Right atrium auricular region (tissue), 2 donors: ENCODE measurements at regions not wholly inside any gene's neighbourhood (a gene's known extent, or its start where the extent isn't known, plus 50 kb on each side); places are given as distances from the start of the nearest gene placed in this dataset.

Experiments used
- DNase-seq: peaks from one replicate; pipeline ENCODE4 v3.0.0-alpha.2; 2019; ENCODE audit warnings: low spot score
- H3K27ac ChIP-seq, 2 donors: fragments of 200-600 bp; sonication (generic); 1 replicate in 1 of 2; 2 replicates in 1 of 2; pipeline ENCODE4 v1.5.1; 2016 to 2019
- H3K27me3 ChIP-seq, 2 donors: fragments of 200-600 bp; sonication (generic); one replicate each; pipeline versions ENCODE4 v1.5.1 to v1.6.0; 2017 to 2019
- H3K36me3 ChIP-seq: fragments of 200-600 bp; sonication (generic); one replicate; pipeline ENCODE4 v1.5.1; 2016
- H3K4me1 ChIP-seq, 2 donors: fragments of 200-600 bp; sonication (generic); one replicate each; pipeline versions ENCODE4 v1.5.1 to v1.6.0; 2017 to 2019
- H3K4me3 ChIP-seq, 2 donors: fragments of 200-600 bp; sonication (generic); 1 replicate in 1 of 2; 2 replicates in 1 of 2; pipeline ENCODE4 v1.5.1; 2017 to 2019; ENCODE audit warnings: mild to moderate bottlenecking in 1 of 2, moderate library complexity in 1 of 2
- H3K9me3 ChIP-seq, 2 donors: fragments of 200-600 bp; sonication (generic); one replicate each; pipeline ENCODE4 v1.5.1; 2019
- CTCF ChIP-seq, 2 donors: fragments of 200-600 bp; sonication (generic); IDR thresholded peaks; one replicate each; pipeline ENCODE4 v1.5.1; 2019; ENCODE audit warnings: antibody characterized with exemption in 2 of 2

DNA sequence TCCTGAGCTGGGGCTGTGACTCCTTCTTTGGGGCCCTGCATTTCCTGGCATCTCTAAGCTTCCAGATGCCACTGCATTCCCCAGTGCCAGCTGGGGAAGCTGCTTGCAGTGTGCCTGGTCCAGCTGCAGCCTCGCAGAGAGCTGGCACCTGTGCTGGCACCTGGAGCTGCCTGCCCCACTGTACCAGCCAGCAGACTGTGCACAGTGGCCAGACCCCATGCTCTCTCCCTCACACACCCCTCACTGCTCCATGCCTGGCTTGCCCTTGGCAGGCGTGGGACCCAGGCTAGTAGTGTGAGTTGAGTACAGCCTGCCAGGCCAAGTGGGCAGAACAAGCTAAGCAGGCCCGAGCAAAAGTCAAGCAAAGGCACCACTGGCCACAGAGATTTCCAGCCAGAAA, 327.5 kb downstream of the NDFIP2 start:
- Histone ChIP-seq H3K27ac (no peak overlapping the region), H3K4me3 (no peak overlapping the region), H3K9me3 (no peaks in the 10 kb centered on the region), H3K4me1 (no peaks in the 10 kb centered on the region), H3K27me3 (no peaks in the 10 kb centered on the region), H3K36me3 (no peaks in the 10 kb centered on the region)
- no peak for TF ChIP-seq CTCF (IDR thresholded peaks at IDR 0.05)
- no peak for DNase-seq

GRCh38 chr13:79807554-79807953, 326.6 kb downstream of the NDFIP2 start:
- DNase-seq, result no peak
- H3K36me3 ChIP-seq, result no peaks in the 10 kb centered on the region
- no peak overlapping the region for H3K27ac ChIP-seq
- H3K4me1 ChIP-seq, result no peaks in the 10 kb centered on the region
- no peaks in the 10 kb centered on the region for H3K27me3 ChIP-seq
- H3K4me3 ChIP-seq, result no peak overlapping the region
- no peaks in the 10 kb centered on the region for H3K9me3 ChIP-seq
- TF ChIP-seq CTCF (IDR thresholded peaks at IDR 0.05), result no peak

GRCh38 chr13:79806821-79807220, 325.9 kb downstream of the NDFIP2 start:
- no peak overlapping the region for H3K4me3 ChIP-seq
- no peak for DNase-seq
- no peaks in the 10 kb centered on the region for H3K27me3 ChIP-seq
- no peak overlapping the region for H3K27ac ChIP-seq
- no peaks in the 10 kb centered on the region for H3K4me1 ChIP-seq
- H3K9me3 ChIP-seq, result no peaks in the 10 kb centered on the region
- TF ChIP-seq CTCF (IDR thresholded peaks at IDR 0.05), result no peak
- no peaks in the 10 kb centered on the region for H3K36me3 ChIP-seq

- no peak for DNase-seq
- no peaks in the 10 kb centered on the region for H3K36me3 ChIP-seq
- no peak overlapping the region for H3K4me3 ChIP-seq
- no peak for TF ChIP-seq CTCF (IDR thresholded peaks at IDR 0.05)
- no peaks in the 10 kb centered on the region for H3K4me1 ChIP-seq
- no peak overlapping the region for H3K27ac ChIP-seq
- no peaks in the 10 kb centered on the region for H3K9me3 ChIP-seq
- H3K27me3 ChIP-seq, result no peaks in the 10 kb centered on the region
Observed at GRCh38 chr13:79805317-79805716, 324.4 kb downstream of the NDFIP2 start.

- H3K9me3 ChIP-seq, result no peaks in the 10 kb centered on the region
- no peak overlapping the region for H3K27ac ChIP-seq
- no peaks in the 10 kb centered on the region for H3K36me3 ChIP-seq
- TF ChIP-seq CTCF (IDR thresholded peaks at IDR 0.05), result no peak
- H3K27me3 ChIP-seq, result no peaks in the 10 kb centered on the region
- H3K4me3 ChIP-seq, result no peak overlapping the region
- no peak for DNase-seq
- H3K4me1 ChIP-seq, result peaks cover 0 to 2% of the 10 kb centered on the region in 2 donors
Observed at GRCh38 chr13:79803989-79804388, 323.0 kb downstream of the NDFIP2 start.

DNA sequence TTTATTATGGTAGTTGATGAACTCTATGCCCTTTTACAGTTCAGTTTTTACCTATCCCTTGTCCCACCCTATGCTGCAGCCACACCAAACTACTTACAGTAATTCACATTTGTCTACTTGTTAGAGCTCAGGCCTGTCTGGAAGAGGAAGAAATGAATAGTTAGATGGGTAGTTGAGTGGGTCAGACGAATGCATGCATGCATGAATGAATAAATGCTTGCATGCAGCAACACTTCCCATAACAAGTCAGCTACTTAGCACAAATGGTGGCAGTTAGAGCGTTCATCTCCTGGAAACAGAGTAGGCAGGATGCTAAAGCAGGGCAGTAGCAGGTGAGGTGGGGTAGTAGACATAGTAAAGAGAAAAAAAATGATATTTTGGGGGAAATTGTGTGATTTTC, 322.3 kb downstream of the NDFIP2 start:
- Histone ChIP-seq H3K27me3 (no peaks in the 10 kb centered on the region), H3K9me3 (no peaks in the 10 kb centered on the region), H3K27ac (no peak overlapping the region), H3K36me3 (no peaks in the 10 kb centered on the region), H3K4me3 (no peak overlapping the region), H3K4me1 (peaks cover 0 to 2% of the 10 kb centered on the region in 2 donors)
- DNase-seq, result no peak
- no peak for TF ChIP-seq CTCF (IDR thresholded peaks at IDR 0.05)
